IMR-90 (cell line): ENCODE measurements at regions not wholly inside any gene's neighbourhood (a gene's known extent, or its start where the extent isn't known, plus 50 kb on each side); places are given as distances from the start of the nearest gene placed in this dataset.

Experiments used
- ATAC-seq: fragments of 200-7000 bp; cut with Tn5 transposase; 2 replicates; pipeline ENCODE4 v1.9.1; 2020; ENCODE audit warnings: low read depth, mild to moderate bottlenecking, moderate library complexity
- BruUV-seq: library from RNA; stranded (reverse); fragments of 400-500 nt; replicated peaks from 2 replicates; lab custom pipeline; 2021; lab: Mats Ljungman, UMichigan
- CTCF ChIA-PET: fragments of 300-600 bp; formaldehyde crosslinking; extraction: SDS; loops from one replicate; lab custom pipeline; 2021; ENCODE audit warnings: antibody characterized with exemption; lab: Yijun Ruan, JAX
- POLR2A ChIA-PET: fragments of 300-600 bp; sonication (Branson Sonifier 250); formaldehyde crosslinking; loops from one replicate; lab custom pipeline; 2022; ENCODE audit warnings: antibody characterized with exemption; ENCODE audit not compliant: unreplicated experiment; lab: Charles Lee
- DNase-seq: peaks from one replicate; pipeline ENCODE4 v3.0.0; 2013
- H2AFZ ChIP-seq: replicated peaks from 2 replicates; pipeline ENCODE3; 2013; ENCODE audit warnings: low read length, mild to moderate bottlenecking; ENCODE audit not compliant: poor library complexity
- H2AK5ac ChIP-seq: 2 replicates; pipeline ENCODE4 v1.6.1; 2013; ENCODE audit warnings: low read depth, low read length, inconsistent platforms
- H2AK9ac ChIP-seq: replicated peaks from 2 replicates; pipeline ENCODE3; 2013; ENCODE audit warnings: mild to moderate bottlenecking, low read depth, low read length, moderate library complexity; ENCODE audit not compliant: poor library complexity
- H2BK120ac ChIP-seq: 2 replicates; pipeline ENCODE4 v1.6.1; 2013; ENCODE audit warnings: low read depth, low read length, inconsistent platforms
- H2BK15ac ChIP-seq: 3 replicates; pipeline ENCODE4 v1.6.1; 2013; ENCODE audit warnings: low read depth, low read length, inconsistent platforms
- H2BK20ac ChIP-seq: 2 replicates; pipeline ENCODE4 v1.6.1; 2013; ENCODE audit warnings: low read depth, mild to moderate bottlenecking, inconsistent platforms, low read length, moderate library complexity
- H2BK5ac ChIP-seq: 2 replicates; pipeline ENCODE4 v1.6.1; 2013; ENCODE audit warnings: mild to moderate bottlenecking, low read depth, low read length, inconsistent platforms; ENCODE audit not compliant: poor library complexity, severe bottlenecking
- H3K14ac ChIP-seq: replicated peaks from 2 replicates; pipeline ENCODE4 v1.6.1; 2013; ENCODE audit warnings: low read depth, low read length, inconsistent platforms
- H3K18ac ChIP-seq: 2 replicates; pipeline ENCODE4 v1.6.1; 2013; ENCODE audit warnings: low read depth, low read length, control low read depth
- H3K23ac ChIP-seq: 2 replicates; pipeline ENCODE4 v1.6.1; 2013; ENCODE audit warnings: low read depth, low read length, inconsistent platforms
- H3K27ac ChIP-seq: 2 replicates; pipeline ENCODE4 v1.5.1; 2013; ENCODE audit warnings: mild to moderate bottlenecking, control low read depth, low read length; ENCODE audit not compliant: insufficient read depth
- H3K27me3 ChIP-seq: 2 replicates; pipeline ENCODE4 v1.6.1; 2013; ENCODE audit warnings: low read length; ENCODE audit not compliant: control insufficient read depth, insufficient read depth
- H3K36me3 ChIP-seq: 2 replicates; pipeline ENCODE4 v1.6.1; 2013; ENCODE audit warnings: low read length, mixed read lengths; ENCODE audit not compliant: control insufficient read depth, insufficient read depth
- H3K4ac ChIP-seq: 2 replicates; pipeline ENCODE4 v1.6.1; 2013; ENCODE audit warnings: low read depth, low read length, inconsistent platforms
- H3K4me1 ChIP-seq: 2 replicates; pipeline ENCODE4 v1.6.1; 2013; ENCODE audit warnings: low read length, mixed read lengths; ENCODE audit not compliant: control insufficient read depth, insufficient read depth
- H3K4me2 ChIP-seq: 2 replicates; pipeline ENCODE4 v1.6.1; 2013; ENCODE audit warnings: low read depth, mild to moderate bottlenecking, control low read depth, low read length, moderate library complexity
- H3K4me3 ChIP-seq: 2 replicates; pipeline ENCODE4 v1.5.1; 2013; ENCODE audit warnings: low read depth, mild to moderate bottlenecking, control low read depth, low read length, moderate library complexity; ENCODE audit not compliant: insufficient read depth
- H3K56ac ChIP-seq: 2 replicates; pipeline ENCODE4 v1.6.1; 2013; ENCODE audit warnings: low read length, inconsistent platforms; ENCODE audit not compliant: insufficient read depth; ENCODE audit errors: extremely low read depth
- H3K79me1 ChIP-seq, 2 experiments: 2 replicates each; pipeline ENCODE4 v1.6.1; 2013; ENCODE audit warnings: low read length in 2 of 2, inconsistent platforms in 1 of 2, low read depth in 1 of 2
- H3K9ac ChIP-seq: 2 replicates; pipeline ENCODE4 v1.6.1; 2013; ENCODE audit warnings: low read depth, low read length, control low read depth
- H3K9me1 ChIP-seq: 2 replicates; pipeline ENCODE4 v1.6.1; 2013; ENCODE audit warnings: low read length, inconsistent platforms; ENCODE audit not compliant: insufficient read depth
- H3K9me3 ChIP-seq: 2 replicates; pipeline ENCODE4 v1.6.1; 2013; ENCODE audit warnings: low read length; ENCODE audit not compliant: control insufficient read depth, insufficient read depth
- H4K20me1 ChIP-seq: 2 replicates; pipeline ENCODE4 v1.6.1; 2013; ENCODE audit warnings: low read length, inconsistent platforms; ENCODE audit not compliant: insufficient read depth
- H4K5ac ChIP-seq: 2 replicates; pipeline ENCODE4 v1.6.1; 2013; ENCODE audit warnings: mild to moderate bottlenecking, low read depth, low read length, control low read depth
- H4K8ac ChIP-seq, 2 experiments: 2 replicates each; pipeline ENCODE4 v1.6.1; 2013; ENCODE audit warnings: low read depth in 2 of 2, low read length in 2 of 2, control low read depth in 1 of 2, inconsistent platforms in 1 of 2
- H4K91ac ChIP-seq: 2 replicates; pipeline ENCODE4 v1.6.1; 2013; ENCODE audit warnings: low read depth, low read length, inconsistent platforms; ENCODE audit not compliant: insufficient read depth
- CEBPB ChIP-seq: IDR thresholded peaks from 2 replicates; pipeline ENCODE4 v1.6.1; 2012; ENCODE audit warnings: low read depth, low read length, improper control_type of control experiment
- FOS ChIP-seq: fragments of 150-350 bp; IDR thresholded peaks from 2 replicates; pipeline ENCODE4 v1.6.1; 2016; ENCODE audit warnings: low read depth, low read length
- MAFK ChIP-seq: IDR thresholded peaks from 2 replicates; pipeline ENCODE4 v1.6.1; 2012; ENCODE audit warnings: low read depth, low read length, improper control_type of control experiment
- MAZ ChIP-seq: IDR thresholded peaks from 2 replicates; pipeline ENCODE4 v1.6.1; 2012; ENCODE audit warnings: low read depth, mild to moderate bottlenecking, low read length, improper control_type of control experiment, moderate library complexity, borderline replicate concordance
- MXI1 ChIP-seq: IDR thresholded peaks from 2 replicates; pipeline ENCODE4 v1.6.1; 2012; ENCODE audit warnings: low read depth, mild to moderate bottlenecking, low read length, moderate library complexity, borderline replicate concordance
- NFE2L2 ChIP-seq: fragments of 150-350 bp; IDR thresholded peaks from 2 replicates; pipeline ENCODE4 v1.6.1; 2016; ENCODE audit warnings: low read depth, mild to moderate bottlenecking, low read length
- POLR2A ChIP-seq: IDR thresholded peaks from 2 replicates; pipeline ENCODE4 v1.6.1; 2012; ENCODE audit warnings: mild to moderate bottlenecking, low read depth, low read length
- RCOR1 ChIP-seq: IDR thresholded peaks from 2 replicates; pipeline ENCODE4 v1.6.1; 2012; ENCODE audit warnings: mild to moderate bottlenecking, low read length, improper control_type of control experiment; ENCODE audit not compliant: insufficient replicate concordance
- RFX5 ChIP-seq: IDR thresholded peaks from 2 replicates; pipeline ENCODE4 v1.8.0; 2012; ENCODE audit warnings: low read depth, mild to moderate bottlenecking, low read length, moderate library complexity
- WGBS, 2 experiments: methylation state at CpG; one replicate each; pipeline versions ENCODE4 v1.1.5 to v1.1.7; 2013; ENCODE audit warnings: missing lambda C conversion rate in 2 of 2; ENCODE audit not compliant: insufficient read length in 1 of 2; ENCODE audit errors: extremely low coverage in 2 of 2; 5-methylcytosine and 5-hydroxymethylcytosine counted together
- dilution Hi-C: fragments of 300-500 bp; cut with HindIII; formaldehyde crosslinking; loops from one replicate; pipeline ENCODE4 v1.14.3; 2018; ENCODE audit warnings: low sequenced_read_pairs; ENCODE audit not compliant: unreplicated experiment
- in situ Hi-C: fragments of 300-500 bp; cut with MboI; formaldehyde crosslinking; loops from 3 replicates; pipeline ENCODE4 v1.14.3; 2019; ENCODE audit warnings: low sequenced_read_pairs, inconsistent platforms, mixed read lengths
- intact Hi-C: fragments of 100-400 bp; cut with micrococcal nuclease; formaldehyde crosslinking; loops from 2 replicates; pipeline ENCODE4 v1.10.0; 2022
- TF ChIP-seq, protein P1 (sequence below): fragments of 150-350 bp; IDR thresholded peaks from 2 replicates; pipeline ENCODE4 v1.6.1; 2017; ENCODE audit warnings: mild to moderate bottlenecking, antibody characterized with exemption, low read length, low read depth

DNA sequence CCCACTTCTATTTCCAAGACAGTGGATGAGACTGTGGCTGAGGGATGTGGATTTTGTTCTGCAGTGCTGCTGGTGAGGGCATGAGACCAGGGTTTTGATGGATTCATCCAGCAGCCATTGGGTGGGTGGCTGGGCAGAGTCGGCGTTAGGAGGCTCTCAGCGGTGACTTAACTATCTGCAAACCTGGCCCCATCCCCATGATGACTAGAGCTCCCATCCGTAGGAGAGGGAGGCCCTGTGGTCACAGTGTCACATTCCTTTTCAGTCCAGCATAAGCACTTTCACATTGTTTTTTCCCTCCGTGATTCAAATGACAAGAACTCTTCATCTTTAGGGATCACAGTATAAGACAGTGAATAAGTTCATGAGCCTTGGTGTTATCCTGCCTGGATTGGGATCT, 60.4 kb upstream of the SPRY4 start:
- no TSS peak for BruUV-seq
- Histone ChIP-seq H3K4ac (peak overlapping the region; percentile 74; the same call in 1 of the 2 replicates), H4K8ac (peak overlapping the region in 1 of 2 experiments; percentile 61; a peak in 1 of 4 replicates), H3K18ac (no peak overlapping the region), H4K20me1 (no peaks in the 10 kb centered on the region), H2BK5ac (peak overlapping the region; percentile 13), H3K14ac (peak overlapping the region; percentile 87; the same call in 1 of the 2 replicates), H2AFZ (peak overlapping the region; percentile 82), H2BK15ac (no peak overlapping the region; the same call in 2 of the 3 replicates), H3K9ac (no peak overlapping the region), H4K91ac (no peak overlapping the region), H4K5ac (no peak overlapping the region), H2AK9ac (peak overlapping the region; percentile 23), H3K4me3 (no peak overlapping the region), H3K23ac (no peak overlapping the region; the same call in 1 of the 2 replicates), H3K27me3 (no peaks in the 10 kb centered on the region), H2BK20ac (0 out of 2 replicates have a peak overlapping the region, but pooled peaks have one; percentile 60), H3K9me1 (peaks cover 17% of the 10 kb centered on the region), H3K4me1 (peaks cover 19% of the 10 kb centered on the region), H3K79me1 (peaks cover 2 to 14% of the 10 kb centered on the region in 2 experiments; a peak in 2 of 4 replicates), H3K9me3 (no peaks in the 10 kb centered on the region), H3K56ac (no peak overlapping the region), H3K4me2 (no peak overlapping the region; the same call in 1 of the 2 replicates), H2BK120ac (peak overlapping the region; percentile 62; the same call in 1 of the 2 replicates), H3K27ac (no peak overlapping the region), H2AK5ac (no peak overlapping the region), H3K36me3 (no peaks in the 10 kb centered on the region)
- in situ Hi-C loops: no loop called here
- 40% methylated on average over 1 of the region's 5 CpGs; no CpG with 5 or more reads in 1 of the 2 experiments for WGBS, 2 experiments
- peak; percentile 87 for DNase-seq
- intact Hi-C loops: no loop called here
- POLR2A ChIA-PET: no interaction called here
- ATAC-seq: peak; percentile 68
- dilution Hi-C loops: no loop called here
- CTCF ChIA-PET: no interaction called here
- TF ChIP-seq RFX5: no peak
- no peak for TF ChIP-seq RCOR1
- TF ChIP-seq MAFK: no peak
- TF ChIP-seq, protein P1, sequence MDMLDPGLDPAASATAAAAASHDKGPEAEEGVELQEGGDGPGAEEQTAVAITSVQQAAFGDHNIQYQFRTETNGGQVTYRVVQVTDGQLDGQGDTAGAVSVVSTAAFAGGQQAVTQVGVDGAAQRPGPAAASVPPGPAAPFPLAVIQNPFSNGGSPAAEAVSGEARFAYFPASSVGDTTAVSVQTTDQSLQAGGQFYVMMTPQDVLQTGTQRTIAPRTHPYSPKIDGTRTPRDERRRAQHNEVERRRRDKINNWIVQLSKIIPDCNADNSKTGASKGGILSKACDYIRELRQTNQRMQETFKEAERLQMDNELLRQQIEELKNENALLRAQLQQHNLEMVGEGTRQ: no peak
- TF ChIP-seq MAZ: no peak
- no peak for TF ChIP-seq MXI1
- no peak for TF ChIP-seq FOS
- TF ChIP-seq NFE2L2: no peak
- no peak for TF ChIP-seq CEBPB
- TF ChIP-seq POLR2A: no peak
